HG03159 (cell line): ENCODE measurements at regions not wholly inside any gene's neighbourhood (a gene's known extent, or its start where the extent isn't known, plus 50 kb on each side); places are given as distances from the start of the nearest gene placed in this dataset.
"Not testable (repeated sequence)": the region's sequence is repeated elsewhere in the genome, so short reads cannot be mapped to it uniquely, and the experiment has no call there.

Experiments
- ATAC-seq: cut with Tn5 transposase; IDR thresholded peaks from one replicate; pipeline ENCODE4 v1.9.1; 2021; ENCODE audit warnings: mild to moderate bottlenecking, moderate library complexity; ENCODE audit not compliant: unreplicated experiment

DNA sequence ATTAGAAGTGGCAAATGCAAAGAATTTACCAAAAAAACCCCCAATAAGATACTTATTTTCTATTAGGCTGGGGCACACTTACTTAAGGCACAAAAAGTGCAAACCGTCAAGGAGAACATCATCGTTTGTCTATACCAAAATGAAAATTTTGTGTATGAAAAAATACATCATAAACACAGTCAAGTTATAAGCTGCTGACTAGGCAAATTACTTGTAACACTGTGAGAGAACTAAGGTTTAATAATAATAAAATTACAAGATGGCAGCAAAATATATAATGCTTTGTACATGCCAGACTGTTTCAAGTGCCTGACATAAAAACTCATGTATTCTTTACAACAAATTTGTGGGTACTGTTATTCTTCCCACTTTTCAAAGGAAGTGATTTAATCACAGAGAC lies 297.2 kb upstream of the CRBN start:
- no peak for ATAC-seq

DNA sequence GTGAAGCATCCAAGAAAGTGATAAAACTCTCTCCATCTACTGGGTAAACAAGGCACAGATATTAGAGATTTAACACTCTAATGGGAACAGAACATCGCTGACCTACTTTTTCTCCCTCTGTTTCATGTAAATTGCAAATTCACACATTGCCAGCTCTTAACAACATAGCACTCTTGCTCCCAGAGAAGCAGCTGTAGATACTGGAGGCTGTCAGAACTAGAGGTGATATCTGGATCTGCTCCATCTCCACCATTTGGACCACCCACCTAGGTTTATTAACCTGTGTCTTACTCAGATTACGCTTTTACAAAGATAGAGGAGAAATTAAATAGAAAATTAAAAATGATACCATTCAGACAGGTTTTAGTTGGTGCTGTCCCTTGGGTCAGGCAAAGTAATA lies 289.1 kb upstream of the CRBN start:
- ATAC-seq: no peak

DNA sequence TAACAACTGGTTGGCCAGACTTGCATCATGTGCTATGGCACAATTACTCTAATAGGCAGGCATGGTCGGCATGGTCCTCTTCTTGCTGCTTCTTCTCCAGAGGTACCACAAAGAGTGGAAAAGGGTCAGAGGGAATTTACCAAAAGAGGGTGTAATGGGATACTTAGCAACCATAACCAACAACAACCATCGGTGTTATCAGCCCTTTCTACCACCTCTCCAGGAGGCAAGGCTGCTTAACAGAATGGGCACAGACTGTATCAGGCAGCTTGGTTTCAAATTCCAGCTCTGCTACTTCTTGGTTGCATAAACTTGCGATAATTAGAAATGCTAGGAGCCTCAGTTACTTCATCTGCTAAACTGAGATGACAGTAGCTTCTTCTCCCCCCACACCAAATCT lies 284.6 kb upstream of the CRBN start:
- ATAC-seq: no peak

DNA sequence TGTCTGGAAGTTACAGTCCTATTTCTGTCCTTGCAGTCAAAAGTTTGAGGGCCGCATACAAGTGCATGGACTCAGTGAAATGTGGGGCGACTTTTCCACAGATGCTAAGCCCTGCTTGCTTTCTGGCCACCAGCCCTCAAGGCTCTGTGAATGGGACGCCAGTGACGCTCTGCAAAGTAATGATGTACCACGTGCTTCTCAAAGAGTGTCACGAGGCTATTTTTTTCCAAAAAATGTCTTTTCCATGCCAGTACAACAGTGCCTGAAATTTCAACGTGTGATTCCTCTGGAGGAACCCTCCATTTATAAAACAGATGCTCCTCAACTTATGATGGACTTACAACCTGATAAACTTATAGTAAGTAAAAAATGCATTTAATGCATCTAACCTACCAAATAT lies 281.8 kb upstream of the CRBN start:
- ATAC-seq: no peak

DNA sequence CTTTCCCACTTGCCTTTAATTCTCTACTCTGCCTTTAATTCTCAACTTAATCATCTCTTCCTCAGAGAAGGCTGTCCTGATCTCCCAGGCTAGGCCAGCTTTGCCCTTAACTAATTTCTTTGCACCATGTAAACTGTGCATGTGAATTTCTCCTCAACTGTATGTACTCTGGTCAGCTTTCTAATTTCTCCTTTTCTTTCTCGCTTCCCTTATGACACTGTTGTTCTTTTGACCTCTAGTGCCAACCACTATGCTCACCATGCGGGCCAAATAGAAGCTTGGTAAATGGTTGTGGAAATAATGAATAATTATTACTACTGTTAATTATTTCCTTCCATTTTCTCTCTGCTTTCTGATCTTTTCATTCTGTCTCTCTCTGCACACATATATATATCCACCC lies 269.0 kb upstream of the CRBN start:
- no peak for ATAC-seq

DNA sequence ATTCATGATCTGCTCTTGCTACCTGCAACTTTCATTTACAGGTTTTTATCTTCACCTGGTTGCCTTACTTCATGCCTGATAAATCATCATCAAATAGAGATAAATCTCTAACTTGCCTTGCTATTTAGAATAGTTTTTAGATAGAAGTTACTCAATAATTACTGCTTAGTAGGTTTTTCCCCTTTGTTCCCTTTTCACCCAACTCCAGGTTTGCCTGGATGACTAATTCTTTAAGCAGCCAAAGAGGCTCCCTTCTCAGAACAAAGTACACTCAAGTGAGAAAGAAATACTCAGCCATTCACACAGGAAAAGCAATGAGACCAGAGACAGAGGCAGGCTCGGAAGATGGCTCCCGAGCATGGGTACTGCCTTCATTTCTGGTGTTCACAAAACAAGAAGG lies 268.1 kb upstream of the CRBN start:
- ATAC-seq: no peak

DNA sequence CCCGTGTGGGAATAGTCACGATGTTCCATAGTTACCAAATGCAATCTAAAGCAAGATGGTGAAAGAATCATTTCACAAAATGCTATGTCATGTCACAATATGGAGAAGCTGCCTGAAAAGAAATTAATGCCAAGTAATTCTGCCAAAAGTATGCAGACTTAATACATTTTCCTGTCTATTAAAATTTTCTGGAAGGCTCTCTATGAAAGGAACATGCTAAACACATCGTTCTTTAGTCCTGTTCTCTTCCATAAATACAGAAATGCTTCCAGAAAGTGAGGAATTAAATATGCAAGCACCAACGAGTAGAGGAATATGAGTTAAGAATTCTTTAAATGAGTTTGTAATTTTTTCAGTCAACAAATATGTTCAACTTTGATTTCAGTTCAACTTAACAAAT lies 266.8 kb upstream of the CRBN start:
- no peak for ATAC-seq

DNA sequence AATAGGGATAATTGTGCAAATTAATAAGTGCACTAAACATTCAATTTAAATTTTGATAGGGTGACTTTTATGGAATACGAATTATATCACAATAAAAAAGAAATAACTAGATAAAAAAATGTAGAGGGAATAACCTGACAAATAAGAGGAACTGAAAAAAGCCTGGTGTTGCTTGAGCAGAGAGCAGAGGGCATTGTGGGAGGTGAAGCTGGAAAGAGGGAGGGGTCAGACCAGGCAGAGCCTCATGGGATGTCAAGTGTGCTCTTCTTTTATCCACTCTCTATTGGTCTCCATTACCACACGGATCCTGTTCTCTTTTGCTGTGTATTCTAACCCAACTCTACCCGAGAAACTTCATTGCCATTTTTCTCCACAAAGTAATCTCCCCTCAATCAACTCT lies 264.0 kb upstream of the CRBN start:
- no peak for ATAC-seq

DNA sequence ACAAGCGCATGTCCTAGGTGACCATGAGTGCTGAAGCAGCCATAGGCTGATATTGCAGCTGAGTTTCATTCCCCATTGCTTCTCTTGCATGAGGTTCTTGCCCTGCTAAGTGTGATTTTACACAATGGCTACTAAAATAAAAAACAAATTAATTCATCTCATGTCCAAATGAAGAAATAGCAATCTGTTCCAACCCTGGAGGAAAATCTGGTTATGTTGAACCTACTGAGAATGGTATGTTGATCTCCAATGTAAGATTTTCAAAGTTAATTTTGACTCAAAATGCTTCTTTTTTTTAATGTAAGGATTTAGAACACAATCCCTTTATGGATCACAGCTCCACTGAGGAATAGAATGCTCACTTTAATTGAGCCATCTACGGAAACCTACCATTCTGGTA lies 254.2 kb upstream of the CRBN start:
- ATAC-seq: no peak

DNA sequence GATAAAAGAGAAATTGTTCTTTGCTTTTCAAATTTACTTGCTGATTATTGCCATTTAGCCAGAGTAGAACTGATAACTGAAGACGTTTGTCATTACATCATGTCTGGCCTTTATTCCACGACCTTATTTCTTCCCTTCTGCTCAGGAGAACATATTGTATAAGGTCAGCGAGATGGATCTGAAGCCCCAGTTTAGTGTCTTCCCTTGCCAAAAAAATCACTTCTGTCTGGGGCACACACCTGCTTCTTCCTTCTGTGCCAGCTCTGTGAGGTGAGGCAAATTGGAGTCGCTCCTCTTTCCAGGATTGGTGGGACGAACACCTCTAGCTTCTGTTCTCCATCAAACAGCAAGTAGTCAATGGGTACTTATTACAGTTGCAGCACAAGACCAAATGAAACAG lies 250.3 kb upstream of the CRBN start:
- ATAC-seq: no peak

DNA sequence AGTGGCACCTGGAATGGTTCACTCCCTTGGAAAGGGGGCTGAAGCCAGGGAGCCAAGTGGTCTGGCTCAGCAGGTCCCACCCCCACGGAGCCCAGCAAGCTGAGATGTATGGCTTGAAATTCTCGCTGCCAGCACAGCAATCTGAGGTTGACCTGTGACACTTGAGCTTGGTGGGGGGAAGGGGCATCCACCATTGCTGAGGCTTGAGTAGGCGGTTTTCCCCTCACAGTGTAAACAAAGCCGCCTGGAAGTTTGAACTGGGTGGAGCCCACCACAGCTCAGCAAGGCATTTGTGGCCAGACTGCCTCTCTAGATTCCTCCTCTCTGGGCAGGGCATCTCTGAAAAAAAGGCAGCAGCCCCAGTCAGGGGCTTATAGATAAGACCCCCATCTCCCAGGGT lies 228.2 kb upstream of the CRBN start:
- ATAC-seq: not testable (repeated sequence)

DNA sequence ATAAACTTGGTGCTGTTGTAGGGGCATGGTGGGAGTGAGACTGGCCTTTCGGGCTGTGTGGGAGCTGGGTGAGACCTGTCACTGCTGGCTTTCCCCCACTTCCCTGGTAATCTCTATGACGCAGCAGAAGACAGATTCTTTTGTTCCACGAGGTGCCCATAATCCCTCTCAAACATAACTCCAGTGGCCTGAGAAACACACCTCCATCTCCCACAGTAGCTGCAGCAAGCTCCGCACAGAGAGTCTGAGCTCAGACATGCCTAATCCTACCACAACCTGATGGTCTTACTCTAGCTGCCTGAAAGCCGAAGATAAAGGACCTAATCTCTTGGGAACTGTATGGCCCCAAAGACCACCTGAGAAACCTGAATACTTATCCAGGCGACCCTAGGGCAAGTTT lies 225.6 kb upstream of the CRBN start:
- ATAC-seq: no peak

DNA sequence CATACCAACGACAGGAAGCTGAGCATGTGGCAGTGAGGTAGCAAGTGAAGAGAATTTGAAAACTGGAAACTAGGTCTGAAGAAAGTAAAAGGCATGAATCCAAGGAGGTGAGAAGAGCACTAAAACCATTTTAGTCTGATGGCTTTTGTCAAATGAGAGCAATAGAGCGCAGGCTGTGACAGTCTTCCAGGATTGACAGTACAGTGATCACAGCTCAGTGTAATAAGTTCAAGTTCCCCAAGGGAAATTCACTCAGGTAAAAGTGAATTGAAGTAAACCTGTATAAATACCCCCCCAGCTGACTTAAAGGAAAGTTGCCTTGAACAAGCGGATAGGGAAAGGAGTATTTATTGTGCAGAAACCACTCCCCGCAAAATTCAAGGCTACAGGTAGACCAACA lies 224.2 kb upstream of the CRBN start:
- no peak for ATAC-seq

DNA sequence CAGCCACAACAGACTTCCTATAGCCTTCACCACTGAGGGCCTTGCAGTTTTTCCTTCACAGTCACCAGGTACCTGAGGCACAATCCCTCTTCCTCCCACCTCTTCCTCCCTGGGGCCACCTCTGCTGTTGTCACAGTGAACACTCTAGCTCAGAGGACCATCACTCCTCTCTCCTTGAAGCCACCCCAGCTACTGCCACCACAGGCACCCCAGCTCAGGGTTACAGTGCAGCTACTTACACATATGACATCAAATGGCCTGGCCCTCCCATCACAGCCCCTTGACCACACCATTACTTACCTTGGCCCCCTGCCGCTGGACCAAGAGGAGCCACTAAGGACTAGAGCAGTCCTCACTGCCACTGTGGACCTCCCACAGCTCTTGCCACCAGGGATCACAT lies 213.5 kb upstream of the CRBN start:
- no peak for ATAC-seq

DNA sequence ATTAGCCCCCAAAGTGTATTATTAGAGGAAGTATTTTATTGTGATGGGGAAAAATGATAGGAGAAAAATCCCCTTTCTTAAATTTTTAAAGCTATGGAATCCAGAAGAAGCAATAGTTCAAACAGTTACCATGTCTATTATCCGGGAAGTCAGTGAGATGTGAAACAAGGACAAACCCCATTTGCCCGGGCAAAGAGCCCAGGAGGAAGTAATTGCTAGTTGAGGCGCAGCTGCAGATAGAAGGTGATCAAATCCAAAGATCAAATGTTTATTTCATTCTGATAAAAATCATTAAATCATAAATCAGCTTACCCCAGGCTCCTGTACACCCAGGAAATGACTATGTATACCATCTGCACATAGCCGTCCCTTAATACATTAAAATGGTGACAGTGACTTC lies 204.0 kb upstream of the CRBN start:
- no peak for ATAC-seq

DNA sequence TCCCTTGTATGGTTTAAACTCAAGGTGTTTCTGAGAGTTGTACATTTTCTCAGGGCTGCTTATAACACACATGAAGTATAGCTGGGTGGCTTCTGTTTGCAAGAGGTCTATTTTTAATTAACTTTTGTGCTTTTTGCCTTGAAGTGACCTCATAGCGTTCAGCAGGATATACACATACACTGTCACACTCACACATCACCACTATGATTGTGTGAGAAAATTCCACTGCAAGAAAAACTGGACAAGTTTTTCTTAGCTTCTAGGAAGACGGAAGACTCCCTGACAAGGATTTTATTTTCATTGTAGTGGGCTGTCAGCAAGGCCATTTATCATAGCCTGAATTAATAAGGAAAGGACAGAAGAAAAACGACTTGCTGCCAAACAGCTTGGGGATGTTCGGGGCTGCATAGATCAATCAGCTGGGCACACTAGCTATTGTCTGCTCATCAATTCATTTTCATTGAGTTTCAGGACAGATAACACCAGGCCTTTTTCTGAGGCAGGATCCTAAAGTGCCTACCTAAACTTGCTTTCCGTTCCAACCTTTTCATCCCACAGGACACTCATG lies 192.8 kb upstream of the CRBN start:
- no peak for ATAC-seq

DNA sequence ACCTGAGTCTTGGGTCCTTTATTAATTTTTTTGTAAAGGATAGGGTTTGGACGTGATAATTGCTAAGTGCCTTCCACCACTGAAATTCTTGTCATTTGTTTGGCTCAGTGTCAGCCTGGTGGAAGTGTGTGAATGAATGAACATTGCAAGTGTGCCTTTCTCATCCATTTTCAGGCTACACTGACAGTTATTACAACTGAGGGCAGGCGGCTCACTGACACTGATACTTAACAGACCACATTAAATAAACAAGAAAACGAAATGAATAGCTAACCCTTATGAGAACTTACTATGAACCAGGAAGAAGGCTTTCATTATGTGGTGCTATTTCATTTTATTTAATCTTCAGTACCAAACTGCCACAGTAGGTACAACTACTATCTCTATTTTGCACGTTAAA lies 188.8 kb upstream of the CRBN start:
- ATAC-seq: no peak

DNA sequence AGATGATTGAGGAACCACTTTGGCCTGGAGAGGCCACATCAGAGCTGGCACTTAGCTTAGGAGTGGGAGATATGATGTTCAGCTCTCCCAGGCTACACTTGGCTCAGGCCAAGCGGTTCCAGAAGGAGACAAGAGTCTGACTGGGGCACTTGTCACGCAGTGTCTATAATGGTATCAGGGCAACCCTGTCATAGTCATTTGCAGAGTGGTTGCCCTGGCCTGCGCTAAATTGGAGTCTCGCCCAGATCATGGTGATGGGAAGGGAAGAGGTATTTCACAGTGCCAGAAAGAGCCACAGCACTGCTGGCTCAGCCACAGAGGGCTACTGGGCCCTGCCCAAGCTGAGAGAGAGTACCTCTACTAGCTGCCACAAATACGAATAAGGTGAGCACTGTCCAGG lies 186.9 kb upstream of the CRBN start:
- ATAC-seq: no peak

DNA sequence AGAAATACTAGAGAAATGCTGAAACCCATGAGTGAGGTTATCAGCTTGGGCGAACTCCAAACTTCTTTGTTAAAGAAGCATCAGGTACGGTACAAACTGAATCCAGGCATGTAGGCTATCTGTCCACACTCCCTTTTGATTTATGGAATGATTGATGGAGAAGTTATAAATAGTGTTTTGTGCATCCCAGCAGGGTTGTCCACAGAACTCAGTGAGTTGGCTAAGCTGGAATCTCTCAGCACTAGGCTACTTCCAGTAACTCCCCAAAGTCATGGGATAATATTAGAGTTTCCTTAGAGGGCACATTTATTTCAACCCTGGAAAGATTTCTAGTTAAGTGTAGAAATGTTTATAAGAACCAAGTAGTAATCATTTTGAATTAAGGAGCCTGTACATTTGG lies 186.2 kb upstream of the CRBN start:
- ATAC-seq: no peak

DNA sequence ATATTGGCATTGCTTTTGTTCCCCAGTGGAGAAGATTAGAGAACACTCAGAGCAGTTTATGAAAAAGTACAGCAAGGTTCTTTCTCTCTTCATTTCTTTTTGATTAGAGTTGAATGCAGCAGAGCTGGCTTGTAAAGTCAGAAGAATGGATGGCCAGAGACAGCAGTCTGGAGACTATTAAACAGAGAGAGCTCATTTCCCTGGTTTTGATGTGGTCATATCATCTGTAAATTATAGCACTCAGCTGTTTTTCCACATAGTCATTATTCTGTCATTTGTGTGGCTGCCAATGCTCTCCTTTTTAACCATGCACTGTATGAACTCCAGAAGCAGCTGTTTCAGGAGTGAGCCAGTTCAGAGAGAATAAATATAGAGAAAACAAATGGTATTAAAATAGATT lies 177.4 kb upstream of the CRBN start:
- ATAC-seq: no peak

DNA sequence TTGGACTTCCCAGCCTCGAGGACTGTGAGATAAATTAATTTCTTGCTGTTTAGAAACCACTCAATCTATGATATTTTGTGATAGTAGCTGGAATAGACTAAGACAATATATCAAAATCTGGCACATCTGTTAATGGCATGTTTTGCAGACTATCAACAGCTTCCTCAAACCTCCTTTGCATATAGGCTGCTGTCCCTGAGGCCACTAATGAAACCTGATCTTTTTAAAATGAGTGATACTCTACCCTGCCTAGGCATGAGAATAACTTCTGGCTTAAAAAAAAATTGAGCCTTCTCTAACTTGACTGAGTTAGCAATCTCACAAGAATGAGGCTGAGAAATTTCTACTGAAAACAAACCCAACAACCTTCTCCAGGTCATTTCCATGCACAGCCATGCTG lies 176.0 kb upstream of the CRBN start:
- ATAC-seq: no peak

DNA sequence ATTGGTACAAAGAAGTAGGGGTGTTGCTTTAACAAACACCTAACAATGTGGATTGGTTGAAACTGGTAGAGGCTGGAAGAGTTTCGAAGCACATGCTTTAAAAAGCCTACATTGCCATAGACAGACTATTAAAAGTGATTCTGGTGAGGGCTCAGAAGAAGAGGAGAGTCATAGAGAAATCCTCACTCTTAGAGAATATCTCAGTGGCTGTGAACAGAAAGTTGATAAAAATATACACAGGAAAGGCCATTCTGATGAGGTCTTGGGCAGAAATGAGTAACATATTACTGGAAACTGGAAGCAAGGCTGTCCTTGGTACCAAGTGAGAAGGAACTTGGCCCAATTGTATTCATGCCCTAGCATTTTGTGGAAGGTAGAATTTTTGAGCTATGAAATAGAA lies 173.7 kb upstream of the CRBN start:
- peak; percentile 80 for ATAC-seq

DNA sequence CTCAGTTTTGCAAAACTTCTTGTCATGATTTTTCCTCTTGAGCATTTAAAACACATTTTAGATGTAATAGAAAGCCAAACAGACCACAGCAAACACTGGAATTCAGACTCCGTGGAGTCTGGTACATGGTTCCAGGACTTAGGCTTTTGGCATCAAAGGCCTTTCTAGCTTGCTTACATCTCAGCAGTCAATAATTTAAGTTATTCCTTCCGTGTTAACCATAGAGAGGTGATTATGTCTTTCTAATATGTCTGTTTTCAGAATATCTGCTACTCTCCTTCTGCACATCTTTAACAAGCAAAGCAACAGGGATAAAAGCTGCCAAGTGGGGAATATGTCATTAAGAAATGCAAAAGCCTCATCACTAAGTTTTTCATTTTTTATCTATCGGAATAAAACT lies 171.7 kb upstream of the CRBN start:
- no peak for ATAC-seq

DNA sequence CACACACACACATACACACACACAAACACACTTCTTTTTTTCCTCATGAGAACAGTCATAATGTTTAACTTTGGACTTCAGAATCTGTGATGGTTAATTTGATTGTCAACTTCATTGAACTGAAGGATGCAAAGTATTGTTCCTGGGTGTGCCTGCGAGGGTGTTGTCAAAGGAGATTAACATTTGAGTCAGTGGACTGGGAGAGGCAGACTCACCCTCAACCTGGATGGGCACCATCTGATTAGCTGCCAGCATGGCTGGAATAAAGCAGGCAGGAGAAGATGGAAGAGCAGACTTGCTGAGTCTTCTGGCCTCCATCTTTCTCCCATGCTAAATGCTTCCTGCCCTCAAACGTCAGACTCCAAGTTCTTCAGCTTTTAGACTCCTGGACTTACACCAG lies 167.6 kb upstream of the CRBN start:
- ATAC-seq: not testable (repeated sequence)
